ENCODE measurements at regions not wholly inside any gene's neighbourhood (a gene's known extent, or its start where the extent isn't known, plus 50 kb on each side); places are given as distances from the start of the nearest gene placed in this dataset.
"Not testable (repeated sequence)": the region's sequence is repeated elsewhere in the genome, so short reads cannot be mapped to it uniquely, and the experiment has no call there.

- Histone ChIP-seq H3K36me3 (ENCODE audit: control insufficient read depth in 3 of 3, insufficient read depth in 2 of 3, low read depth in 1 of 3, low read length in 3 of 3) (no peaks in the 10 kb centered on the region), H3K9me3 (ENCODE audit: control insufficient read depth in 2 of 2, insufficient read depth in 1 of 2, low read depth in 1 of 2, low read length in 1 of 2) (peaks cover 0 to 2% of the 10 kb centered on the region in 2 donors), H3K27me3 (ENCODE audit: control insufficient read depth in 3 of 3, insufficient read depth in 3 of 3, low read length in 3 of 3) (no peaks in the 10 kb centered on the region), H3K27ac (ENCODE audit: low read depth in 1 of 3, low read length in 2 of 3) (no peak overlapping the region), H3K4me1 (ENCODE audit: control insufficient read depth in 3 of 3, insufficient read depth in 2 of 3, low read depth in 1 of 3, low read length in 2 of 3) (no peaks in the 10 kb centered on the region), H3K4me3 (ENCODE audit: low read depth in 1 of 3, low read length in 3 of 3) (no peak overlapping the region)
- 73 to 90% (median 83%) methylated on average over 5 of the region's 5 CpGs for WGBS, 3 donors
- DNase-seq (no peak), FAIRE-seq (no peak)
Observed at GRCh38 chrX:447052-447451, 60.3 kb upstream of the PPP2R3B start.

- not testable (repeated sequence) for H3K4me3 ChIP-seq (ENCODE audit: low read depth in 1 of 3, low read length in 3 of 3); H3K36me3 ChIP-seq (ENCODE audit: control insufficient read depth in 3 of 3, insufficient read depth in 2 of 3, low read depth in 1 of 3, low read length in 3 of 3); DNase-seq; H3K27ac ChIP-seq (ENCODE audit: low read depth in 1 of 3, low read length in 2 of 3); H3K9me3 ChIP-seq (ENCODE audit: control insufficient read depth in 2 of 2, insufficient read depth in 1 of 2, low read depth in 1 of 2, low read length in 1 of 2); H3K27me3 ChIP-seq (ENCODE audit: control insufficient read depth in 3 of 3, insufficient read depth in 3 of 3, low read length in 3 of 3); FAIRE-seq; H3K4me1 ChIP-seq (ENCODE audit: control insufficient read depth in 3 of 3, insufficient read depth in 2 of 3, low read depth in 1 of 3, low read length in 2 of 3)
- WGBS, 3 donors: 65 to 72% (median 70%) methylated on average over 12 of the region's 12 CpGs
Observed at GRCh38 chrX:451750-452149, 65.0 kb upstream of the PPP2R3B start.

- no peaks in the 10 kb centered on the region for H3K36me3 ChIP-seq (ENCODE audit: control insufficient read depth in 3 of 3, insufficient read depth in 2 of 3, low read depth in 1 of 3, low read length in 3 of 3)
Observed at GRCh38 chrX:452598-452997, 65.9 kb upstream of the PPP2R3B start.

GRCh38 chrX:454514-454913 is 67.8 kb upstream of the PPP2R3B start:
- not testable (repeated sequence) for H3K27ac ChIP-seq (ENCODE audit: low read depth in 1 of 3, low read length in 2 of 3); DNase-seq; H3K27me3 ChIP-seq (ENCODE audit: control insufficient read depth in 3 of 3, insufficient read depth in 3 of 3, low read length in 3 of 3); H3K36me3 ChIP-seq (ENCODE audit: control insufficient read depth in 3 of 3, insufficient read depth in 2 of 3, low read depth in 1 of 3, low read length in 3 of 3); FAIRE-seq; H3K4me1 ChIP-seq (ENCODE audit: control insufficient read depth in 3 of 3, insufficient read depth in 2 of 3, low read depth in 1 of 3, low read length in 2 of 3); H3K9me3 ChIP-seq (ENCODE audit: control insufficient read depth in 2 of 2, insufficient read depth in 1 of 2, low read depth in 1 of 2, low read length in 1 of 2); H3K4me3 ChIP-seq (ENCODE audit: low read depth in 1 of 3, low read length in 3 of 3)
- WGBS, 3 donors: 84 to 96% (median 95%) methylated on average over 7 of the region's 7 CpGs

More at GRCh38 chrX:452598-452997, 65.9 kb upstream of the PPP2R3B start:
- FAIRE-seq (no peak), DNase-seq (no peak)
- no peaks in the 10 kb centered on the region for H3K4me1 ChIP-seq (ENCODE audit: control insufficient read depth in 3 of 3, insufficient read depth in 2 of 3, low read depth in 1 of 3, low read length in 2 of 3)
- H3K4me3 ChIP-seq (ENCODE audit: low read depth in 1 of 3, low read length in 3 of 3): no peak overlapping the region
- H3K27me3 ChIP-seq (ENCODE audit: control insufficient read depth in 3 of 3, insufficient read depth in 3 of 3, low read length in 3 of 3): no peaks in the 10 kb centered on the region
- no peak overlapping the region for H3K27ac ChIP-seq (ENCODE audit: low read depth in 1 of 3, low read length in 2 of 3)
- peaks cover 0 to 4% of the 10 kb centered on the region in 2 donors for H3K9me3 ChIP-seq (ENCODE audit: control insufficient read depth in 2 of 2, insufficient read depth in 1 of 2, low read depth in 1 of 2, low read length in 1 of 2)

GRCh38 chrX:455199-455598 is 68.5 kb upstream of the PPP2R3B start:
- FAIRE-seq (no peak), DNase-seq (no peak)

GRCh38 chrX:455673-456072 is 69.0 kb upstream of the PPP2R3B start:
- FAIRE-seq (no peak), DNase-seq (no peak)
- Histone ChIP-seq H3K4me1 (ENCODE audit: control insufficient read depth in 3 of 3, insufficient read depth in 2 of 3, low read depth in 1 of 3, low read length in 2 of 3) (no peaks in the 10 kb centered on the region), H3K27me3 (ENCODE audit: control insufficient read depth in 3 of 3, insufficient read depth in 3 of 3, low read length in 3 of 3) (no peaks in the 10 kb centered on the region), H3K4me3 (ENCODE audit: low read depth in 1 of 3, low read length in 3 of 3) (no peak overlapping the region), H3K9me3 (ENCODE audit: control insufficient read depth in 2 of 2, insufficient read depth in 1 of 2, low read depth in 1 of 2, low read length in 1 of 2) (peaks cover 0 to 4% of the 10 kb centered on the region in 2 donors), H3K27ac (ENCODE audit: low read depth in 1 of 3, low read length in 2 of 3) (no peak overlapping the region), H3K36me3 (ENCODE audit: control insufficient read depth in 3 of 3, insufficient read depth in 2 of 3, low read depth in 1 of 3, low read length in 3 of 3) (no peaks in the 10 kb centered on the region)
- 68 to 79% (median 75%) methylated on average over 9 of the region's 9 CpGs for WGBS, 3 donors

More at GRCh38 chrX:455199-455598, 68.5 kb upstream of the PPP2R3B start:
- WGBS, 3 donors: 61 to 83% (median 72%) methylated on average over 8 of the region's 8 CpGs
- Histone ChIP-seq H3K36me3 (ENCODE audit: control insufficient read depth in 3 of 3, insufficient read depth in 2 of 3, low read depth in 1 of 3, low read length in 3 of 3) (no peaks in the 10 kb centered on the region), H3K27me3 (ENCODE audit: control insufficient read depth in 3 of 3, insufficient read depth in 3 of 3, low read length in 3 of 3) (no peaks in the 10 kb centered on the region), H3K27ac (ENCODE audit: low read depth in 1 of 3, low read length in 2 of 3) (no peak overlapping the region), H3K4me1 (ENCODE audit: control insufficient read depth in 3 of 3, insufficient read depth in 2 of 3, low read depth in 1 of 3, low read length in 2 of 3) (no peaks in the 10 kb centered on the region), H3K9me3 (ENCODE audit: control insufficient read depth in 2 of 2, insufficient read depth in 1 of 2, low read depth in 1 of 2, low read length in 1 of 2) (peaks cover 0 to 4% of the 10 kb centered on the region in 2 donors), H3K4me3 (ENCODE audit: low read depth in 1 of 3, low read length in 3 of 3) (no peak overlapping the region)

GRCh38 chrX:456146-456545 is 69.4 kb upstream of the PPP2R3B start:
- Histone ChIP-seq H3K27ac (ENCODE audit: low read depth in 1 of 3, low read length in 2 of 3) (no peak overlapping the region), H3K4me3 (ENCODE audit: low read depth in 1 of 3, low read length in 3 of 3) (no peak overlapping the region), H3K4me1 (ENCODE audit: control insufficient read depth in 3 of 3, insufficient read depth in 2 of 3, low read depth in 1 of 3, low read length in 2 of 3) (no peaks in the 10 kb centered on the region), H3K9me3 (ENCODE audit: control insufficient read depth in 2 of 2, insufficient read depth in 1 of 2, low read depth in 1 of 2, low read length in 1 of 2) (peaks cover 0 to 4% of the 10 kb centered on the region in 2 donors), H3K27me3 (ENCODE audit: control insufficient read depth in 3 of 3, insufficient read depth in 3 of 3, low read length in 3 of 3) (no peaks in the 10 kb centered on the region), H3K36me3 (ENCODE audit: control insufficient read depth in 3 of 3, insufficient read depth in 2 of 3, low read depth in 1 of 3, low read length in 3 of 3) (no peaks in the 10 kb centered on the region)
- DNase-seq: no peak
- FAIRE-seq: no peak

GRCh38 chrX:456551-457291 is 70.0 kb upstream of the PPP2R3B start:
- H3K27me3 ChIP-seq (ENCODE audit: control insufficient read depth in 3 of 3, insufficient read depth in 3 of 3, low read length in 3 of 3): no peaks in the 10 kb centered on the region
- no peak overlapping the region for H3K27ac ChIP-seq (ENCODE audit: low read depth in 1 of 3, low read length in 2 of 3)
- no peaks in the 10 kb centered on the region for H3K36me3 ChIP-seq (ENCODE audit: control insufficient read depth in 3 of 3, insufficient read depth in 2 of 3, low read depth in 1 of 3, low read length in 3 of 3)
- peaks cover 0 to 4% of the 10 kb centered on the region in 2 donors for H3K9me3 ChIP-seq (ENCODE audit: control insufficient read depth in 2 of 2, insufficient read depth in 1 of 2, low read depth in 1 of 2, low read length in 1 of 2)
- 72 to 86% (median 79%) methylated on average over 5 of the region's 5 CpGs for WGBS, 3 donors
- H3K4me3 ChIP-seq (ENCODE audit: low read depth in 1 of 3, low read length in 3 of 3): no peak overlapping the region
- DNase-seq (no peak), FAIRE-seq (no peak)
- H3K4me1 ChIP-seq (ENCODE audit: control insufficient read depth in 3 of 3, insufficient read depth in 2 of 3, low read depth in 1 of 3, low read length in 2 of 3): no peaks in the 10 kb centered on the region

GRCh38 chrX:457292-457679 is 70.6 kb upstream of the PPP2R3B start:
- Histone ChIP-seq H3K27me3 (ENCODE audit: control insufficient read depth in 3 of 3, insufficient read depth in 3 of 3, low read length in 3 of 3) (no peaks in the 10 kb centered on the region), H3K9me3 (ENCODE audit: control insufficient read depth in 2 of 2, insufficient read depth in 1 of 2, low read depth in 1 of 2, low read length in 1 of 2) (peaks cover 0 to 4% of the 10 kb centered on the region in 2 donors), H3K27ac (ENCODE audit: low read depth in 1 of 3, low read length in 2 of 3) (no peak overlapping the region), H3K4me3 (ENCODE audit: low read depth in 1 of 3, low read length in 3 of 3) (no peak overlapping the region), H3K36me3 (ENCODE audit: control insufficient read depth in 3 of 3, insufficient read depth in 2 of 3, low read depth in 1 of 3, low read length in 3 of 3) (no peaks in the 10 kb centered on the region), H3K4me1 (ENCODE audit: control insufficient read depth in 3 of 3, insufficient read depth in 2 of 3, low read depth in 1 of 3, low read length in 2 of 3) (no peaks in the 10 kb centered on the region)
- DNase-seq: no peak
- 81 to 94% (median 83%) methylated on average over 2 of the region's 2 CpGs for WGBS, 3 donors
- FAIRE-seq: peak; percentile 95
